ENCODE measurements at regions not wholly inside any gene's neighbourhood (a gene's known extent, or its start where the extent isn't known, plus 50 kb on each side); places are given as distances from the start of the nearest gene placed in this dataset.

- TF ChIP-seq CTCF (conservative IDR thresholded peaks at IDR 0.05; ENCODE audit: low read length) (no peak), EZH2phosphoT487 (IDR thresholded peaks at IDR 0.05; ENCODE audit: borderline replicate concordance, low read depth, low read length) (no peak)
Measured at GRCh38 chr20:1804554-1804956, 90.7 kb upstream of the SIRPA start.
